Keratinocyte (primary cell): ENCODE measurements at regions not wholly inside any gene's neighbourhood (a gene's known extent, or its start where the extent isn't known, plus 50 kb on each side); places are given as distances from the start of the nearest gene placed in this dataset.
"Not testable (repeated sequence)": the region's sequence is repeated elsewhere in the genome, so short reads cannot be mapped to it uniquely, and the experiment has no call there.

Experiments
- DNase-seq: peaks from one replicate; pipeline ENCODE4 v3.0.0-alpha.2; 2011; ENCODE audit warnings: low read depth, missing footprints, low spot score
- FAIRE-seq: peaks from 2 replicates; lab custom pipeline; 2011; peaks lifted over from hg19 to GRCh38; lab: Jason Lieb, UNC
- H2AFZ ChIP-seq: 2 replicates; pipeline ENCODE4 v1.6.0; 2012; ENCODE audit warnings: low read length, control low read depth, inconsistent platforms; ENCODE audit not compliant: control insufficient read depth
- H3K27ac ChIP-seq: 2 replicates; pipeline ENCODE4 v1.5.1; 2011; ENCODE audit warnings: low read length; ENCODE audit not compliant: control insufficient read depth, insufficient read depth
- H3K27me3 ChIP-seq: 3 replicates; pipeline ENCODE4 v1.6.0; 2011; ENCODE audit warnings: low read length; ENCODE audit not compliant: control insufficient read depth, insufficient read depth; ENCODE audit errors: extremely low read depth
- H3K36me3 ChIP-seq, 2 experiments: 2 replicates in 1 of 2; 3 replicates in 1 of 2; pipeline ENCODE4 v1.5.1; 2011; ENCODE audit warnings: low read length in 2 of 2, mild to moderate bottlenecking in 1 of 2; ENCODE audit not compliant: control insufficient read depth in 2 of 2, insufficient read depth in 2 of 2; ENCODE audit errors: extremely low read depth in 1 of 2
- H3K4me1 ChIP-seq: 3 replicates; pipeline ENCODE4 v1.5.1; 2011; ENCODE audit warnings: low read length; ENCODE audit not compliant: control insufficient read depth, insufficient read depth; ENCODE audit errors: extremely low read depth
- H3K4me2 ChIP-seq: 3 replicates; pipeline ENCODE4 v1.6.0; 2011; ENCODE audit warnings: low read depth, low read length; ENCODE audit not compliant: control insufficient read depth, insufficient read depth; ENCODE audit errors: extremely low read depth
- H3K4me3 ChIP-seq, 3 experiments: fragments of 200-600 bp in 1 of 3; sonication (generic) in 1 of 3; 2 replicates in 2 of 3; 3 replicates in 1 of 3; pipeline ENCODE4 v1.5.1; 2011 to 2016; ENCODE audit warnings: low read length in 3 of 3, mild to moderate bottlenecking in 3 of 3, control low read depth in 2 of 3, inconsistent platforms in 1 of 3, low read depth in 1 of 3, mixed read lengths in 1 of 3, mixed run types in 1 of 3, moderate library complexity in 1 of 3; ENCODE audit not compliant: control insufficient read depth in 2 of 3, insufficient read depth in 2 of 3; ENCODE audit errors: extremely low read depth in 1 of 3
- H3K79me2 ChIP-seq: 2 replicates; pipeline ENCODE4 v1.6.0; 2012; ENCODE audit warnings: low read length; ENCODE audit not compliant: control insufficient read depth, insufficient read depth
- H3K9ac ChIP-seq: 3 replicates; pipeline ENCODE4 v1.6.0; 2011; ENCODE audit warnings: low read length; ENCODE audit not compliant: control insufficient read depth, insufficient read depth; ENCODE audit errors: extremely low read depth
- H3K9me1 ChIP-seq: 3 replicates; pipeline ENCODE4 v1.6.0; 2011; ENCODE audit warnings: low read length; ENCODE audit not compliant: control insufficient read depth, insufficient read depth; ENCODE audit errors: extremely low read depth
- H3K9me3 ChIP-seq: 2 replicates; pipeline ENCODE4 v1.5.1; 2012; ENCODE audit warnings: low read depth, low read length; ENCODE audit not compliant: control insufficient read depth
- H4K20me1 ChIP-seq: 3 replicates; pipeline ENCODE4 v1.6.0; 2011; ENCODE audit warnings: low read length; ENCODE audit not compliant: control insufficient read depth, insufficient read depth; ENCODE audit errors: extremely low read depth
- CTCF ChIP-seq, 3 experiments: IDR thresholded peaks in 1 of 3; conservative IDR thresholded peaks in 1 of 3; optimal IDR thresholded peaks in 1 of 3; 2 replicates in 2 of 3; 3 replicates in 1 of 3; pipeline versions ENCODE3 to v1.5.1; 2011; ENCODE audit warnings: low read length in 3 of 3, mild to moderate bottlenecking in 3 of 3, moderate library complexity in 2 of 3, control low read depth in 1 of 3, inconsistent platforms in 1 of 3; ENCODE audit not compliant: insufficient read depth in 2 of 3; ENCODE audit errors: extremely low read depth in 1 of 3
- EZH2 ChIP-seq: IDR thresholded peaks from one replicate; pipeline ENCODE4 v1.6.1; 2012; ENCODE audit warnings: inconsistent platforms, mild to moderate bottlenecking, low read length, moderate library complexity
- dilution Hi-C: fragments of 300-500 bp; cut with MboI; formaldehyde crosslinking; loops from one replicate; pipeline ENCODE4 v1.7.0; 2020; ENCODE audit warnings: low sequenced_read_pairs; ENCODE audit not compliant: extremely low pct_ligation_motif_present

GRCh38 chr12:105445249-105445648 is 114.8 kb downstream of the C12orf75 start:
- TF ChIP-seq CTCF (optimal IDR thresholded peaks at IDR 0.05 in 1 of 3, IDR thresholded peaks at IDR 0.05 in 1 of 3, conservative IDR thresholded peaks at IDR 0.05 in 1 of 3; ENCODE audit: extremely low read depth in 1 of 3, insufficient read depth in 2 of 3, low read length in 3 of 3): no peak
- TF ChIP-seq EZH2: no peak
- H3K27ac ChIP-seq: peak overlapping the region; percentile 77
- DNase-seq (no peak), FAIRE-seq (no peak)
- H3K4me2 ChIP-seq: peak overlapping the region; percentile 18
- H3K9me3 ChIP-seq: no peaks in the 10 kb centered on the region
- H3K36me3 ChIP-seq: no peaks in the 10 kb centered on the region
- peak overlapping the region; percentile 36 for H3K9ac ChIP-seq
- no peaks in the 10 kb centered on the region for H3K79me2 ChIP-seq
- no peaks in the 10 kb centered on the region for H3K27me3 ChIP-seq
- no peak overlapping the region for H2AFZ ChIP-seq
- H4K20me1 ChIP-seq: no peaks in the 10 kb centered on the region
- H3K4me1 ChIP-seq: peaks cover 30% of the 10 kb centered on the region
- H3K4me3 ChIP-seq: no peak overlapping the region
- no peaks in the 10 kb centered on the region for H3K9me1 ChIP-seq
- dilution Hi-C loops: no loop called here

GRCh38 chr12:105445649-105446048 is 115.2 kb downstream of the C12orf75 start:
- peak; percentile 74 for FAIRE-seq
- no peaks in the 10 kb centered on the region for H3K27me3 ChIP-seq
- H3K4me1 ChIP-seq: peaks cover 30% of the 10 kb centered on the region
- TF ChIP-seq CTCF (optimal IDR thresholded peaks at IDR 0.05 in 1 of 3, IDR thresholded peaks at IDR 0.05 in 1 of 3, conservative IDR thresholded peaks at IDR 0.05 in 1 of 3; ENCODE audit: extremely low read depth in 1 of 3, insufficient read depth in 2 of 3, low read length in 3 of 3) (no peak), EZH2 (no peak)
- H3K79me2 ChIP-seq: no peaks in the 10 kb centered on the region
- no peaks in the 10 kb centered on the region for H3K9me3 ChIP-seq
- no peaks in the 10 kb centered on the region for H4K20me1 ChIP-seq
- peak overlapping the region; percentile 53 for H2AFZ ChIP-seq
- H3K4me2 ChIP-seq: peak overlapping the region; percentile 18
- no peaks in the 10 kb centered on the region for H3K36me3 ChIP-seq
- DNase-seq: no peak
- H3K9ac ChIP-seq: peak overlapping the region; percentile 36
- dilution Hi-C loops: no loop called here
- peak overlapping the region; percentile 77 for H3K27ac ChIP-seq
- no peak overlapping the region for H3K4me3 ChIP-seq
- H3K9me1 ChIP-seq: no peaks in the 10 kb centered on the region

- H2AFZ ChIP-seq: peak overlapping the region; percentile 32
- peak overlapping the region; percentile 77 for H3K27ac ChIP-seq
- not testable (repeated sequence) for H3K9ac ChIP-seq
Observed at GRCh38 chr12:105446460-105446859, 116.0 kb downstream of the C12orf75 start.

More at GRCh38 chr12:105446460-105446859, 116.0 kb downstream of the C12orf75 start:
- FAIRE-seq, H3K27me3 ChIP-seq, dilution Hi-C loops, H4K20me1 ChIP-seq, H3K4me2 ChIP-seq, H3K79me2 ChIP-seq, H3K9me3 ChIP-seq, H3K9me1 ChIP-seq, DNase-seq, H3K4me3 ChIP-seq, H3K36me3 ChIP-seq: not testable (repeated sequence)
- H3K4me1 ChIP-seq: peaks cover 30% of the 10 kb centered on the region
